DMS153 treated with DMSO at 0.1 percent for 48 hours (cell line): ENCODE measurements at regions not wholly inside any gene's neighbourhood (a gene's known extent, or its start where the extent isn't known, plus 50 kb on each side); places are given as distances from the start of the nearest gene placed in this dataset.

Experiments used
- DNase-seq: peaks from one replicate; lab custom pipeline; 2025; ENCODE audit not compliant: unreplicated experiment; lab: John Stamatoyannopoulos, UW

- DNase-seq, result no peak
These were observed 98.6 kb downstream of the FHDC1 start for GRCh38 chr4:153034681-153035080.

GRCh38 chr4:153036931-153037482, 100.9 kb downstream of the FHDC1 start:
- no peak for DNase-seq

- DNase-seq, result peak; percentile 95
These were observed 102.6 kb downstream of the FHDC1 start for GRCh38 chr4:153038623-153039311.

- DNase-seq, result no peak
These were observed 103.5 kb downstream of the FHDC1 start for GRCh38 chr4:153039542-153040185.

- DNase-seq, result no peak
These were observed 104.6 kb downstream of the FHDC1 start for GRCh38 chr4:153040677-153041076.

GRCh38 chr4:153044036-153044435, 107.9 kb downstream of the FHDC1 start:
- DNase-seq, result no peak

- DNase-seq, result no peak
These were observed 109.2 kb downstream of the FHDC1 start for GRCh38 chr4:153045111-153045982.

GRCh38 chr4:153058671-153059060, 122.5 kb downstream of the FHDC1 start:
- no peak for DNase-seq

GRCh38 chr4:153060196-153060595, 124.1 kb downstream of the FHDC1 start:
- DNase-seq, result no peak

- no peak for DNase-seq
These were observed 125.8 kb downstream of the FHDC1 start for GRCh38 chr4:153061971-153062370.

GRCh38 chr4:153062652-153063168, 126.6 kb downstream of the FHDC1 start:
- DNase-seq, result no peak

- no peak for DNase-seq
These were observed 127.4 kb downstream of the FHDC1 start for GRCh38 chr4:153063490-153063889.

GRCh38 chr4:153064571-153064970, 128.4 kb downstream of the FHDC1 start:
- DNase-seq, result no peak

GRCh38 chr4:153065276-153065675, 129.2 kb downstream of the FHDC1 start:
- DNase-seq, result no peak

GRCh38 chr4:153067376-153067775, 131.3 kb downstream of the FHDC1 start:
- DNase-seq, result no peak

GRCh38 chr4:153068751-153069150, 132.6 kb downstream of the FHDC1 start:
- DNase-seq, result no peak

- DNase-seq, result no peak
These were observed 132.2 kb upstream of the TRIM2 start for GRCh38 chr4:153071958-153072598.

- no peak for DNase-seq
These were observed 131.6 kb upstream of the TRIM2 start for GRCh38 chr4:153072661-153073060.

- DNase-seq, result no peak
These were observed 129.8 kb upstream of the TRIM2 start for GRCh38 chr4:153074486-153074885.

- DNase-seq, result no peak
These were observed 129.2 kb upstream of the TRIM2 start for GRCh38 chr4:153074936-153075630.
